H9 (cell line): ENCODE measurements at regions not wholly inside any gene's neighbourhood (a gene's known extent, or its start where the extent isn't known, plus 50 kb on each side); places are given as distances from the start of the nearest gene placed in this dataset.

Source experiments
- DNase-seq: peaks from one replicate; pipeline ENCODE4 v3.0.0-alpha.2; 2017
- H2AFZ ChIP-seq: one replicate; pipeline ENCODE4 v1.6.1; 2013; ENCODE audit warnings: mild to moderate bottlenecking, low read length, control low read depth, moderate library complexity
- H2AK5ac ChIP-seq: 2 replicates; pipeline ENCODE4 v1.6.1; 2013; ENCODE audit warnings: low read length, control low read depth, mixed read lengths; ENCODE audit not compliant: insufficient read length
- H2BK120ac ChIP-seq: one replicate; pipeline ENCODE4 v1.6.1; 2013; ENCODE audit warnings: low read depth, mild to moderate bottlenecking, low read length, control low read depth, inconsistent platforms; ENCODE audit not compliant: poor library complexity, severe bottlenecking
- H2BK12ac ChIP-seq: 2 replicates; pipeline ENCODE4 v1.6.1; 2013; ENCODE audit warnings: low read length, control low read depth, mixed read lengths, low read depth; ENCODE audit not compliant: insufficient read length
- H2BK15ac ChIP-seq: 2 replicates; pipeline ENCODE4 v1.6.1; 2013; ENCODE audit warnings: low read depth, low read length, control low read depth
- H2BK20ac ChIP-seq: one replicate; pipeline ENCODE4 v1.6.1; 2013; ENCODE audit warnings: low read depth, mild to moderate bottlenecking, low read length, control low read depth, inconsistent platforms; ENCODE audit not compliant: poor library complexity, severe bottlenecking
- H2BK5ac ChIP-seq: 2 replicates; pipeline ENCODE4 v1.6.1; 2013; ENCODE audit warnings: low read length, control low read depth, mixed read lengths; ENCODE audit not compliant: insufficient read length
- H3K14ac ChIP-seq: 2 replicates; pipeline ENCODE4 v1.6.1; 2013; ENCODE audit warnings: low read length, control low read depth; ENCODE audit not compliant: insufficient read depth
- H3K18ac ChIP-seq: 2 replicates; pipeline ENCODE4 v1.6.1; 2013; ENCODE audit warnings: low read depth, mild to moderate bottlenecking, mixed read lengths, low read length, control low read depth; ENCODE audit not compliant: insufficient read length
- H3K23ac ChIP-seq: 2 replicates; pipeline ENCODE4 v1.6.1; 2013; ENCODE audit warnings: low read length, control low read depth, mixed read lengths, low read depth; ENCODE audit not compliant: insufficient read length
- H3K23me2 ChIP-seq: 2 replicates; pipeline ENCODE4 v1.6.1; 2013; ENCODE audit warnings: low read depth, mild to moderate bottlenecking, mixed read lengths, low read length, control low read depth; ENCODE audit not compliant: insufficient read length, poor library complexity, severe bottlenecking
- H3K27ac ChIP-seq: 2 replicates; pipeline ENCODE4 v1.5.1; 2013; ENCODE audit warnings: low read length, control low read depth, mixed read lengths, low read depth; ENCODE audit not compliant: insufficient read length
- H3K27me3 ChIP-seq: 2 replicates; pipeline ENCODE4 v1.6.1; 2013; ENCODE audit warnings: low read length, control low read depth, inconsistent platforms; ENCODE audit not compliant: insufficient read depth
- H3K4ac ChIP-seq: 2 replicates; pipeline ENCODE4 v1.6.1; 2013; ENCODE audit warnings: low read depth, mild to moderate bottlenecking, control low read depth, inconsistent platforms, low read length, moderate library complexity
- H3K4me1 ChIP-seq: 2 replicates; pipeline ENCODE4 v1.6.1; 2013; ENCODE audit warnings: low read length, control low read depth, inconsistent platforms; ENCODE audit not compliant: insufficient read depth
- H3K4me2 ChIP-seq: 2 replicates; pipeline ENCODE4 v1.6.1; 2013; ENCODE audit warnings: low read length, control low read depth, mixed read lengths; ENCODE audit not compliant: insufficient read length, insufficient read depth
- H3K56ac ChIP-seq: 2 replicates; pipeline ENCODE4 v1.6.1; 2013; ENCODE audit warnings: low read depth, mild to moderate bottlenecking, mixed read lengths, low read length, control low read depth; ENCODE audit not compliant: insufficient read length
- H3K79me1 ChIP-seq: 2 replicates; pipeline ENCODE4 v1.6.1; 2013; ENCODE audit warnings: low read depth, mild to moderate bottlenecking, moderate library complexity, low read length, control low read depth, inconsistent platforms; ENCODE audit not compliant: insufficient read depth, poor library complexity, severe bottlenecking
- H3K79me2 ChIP-seq: 2 replicates; pipeline ENCODE4 v1.6.1; 2013; ENCODE audit warnings: low read length, control low read depth, inconsistent platforms; ENCODE audit not compliant: insufficient read depth
- H3K9ac ChIP-seq: 2 replicates; pipeline ENCODE4 v1.6.1; 2013; ENCODE audit warnings: low read length, control low read depth, mixed read lengths; ENCODE audit not compliant: insufficient read length; ENCODE audit errors: extremely low read depth
- H3K9me3 ChIP-seq: one replicate; pipeline ENCODE4 v1.6.1; 2013; ENCODE audit warnings: low read depth, low read length, inconsistent platforms; ENCODE audit not compliant: control insufficient read depth
- H3T11ph ChIP-seq: one replicate; pipeline ENCODE4 v1.6.1; 2013; ENCODE audit warnings: mild to moderate bottlenecking, low read length, control low read depth, inconsistent platforms
- H4K20me1 ChIP-seq: one replicate; pipeline ENCODE4 v1.6.1; 2013; ENCODE audit not compliant: control insufficient read depth, insufficient read length, insufficient read depth
- H4K5ac ChIP-seq: 2 replicates; pipeline ENCODE4 v1.6.1; 2013; ENCODE audit warnings: low read depth, mild to moderate bottlenecking, mixed read lengths, low read length, control low read depth; ENCODE audit not compliant: insufficient read length
- H4K8ac ChIP-seq: replicated peaks from 2 replicates; pipeline ENCODE4 v1.6.1; 2013; ENCODE audit warnings: low read length, control low read depth, mixed read lengths, low read depth; ENCODE audit not compliant: insufficient read length
- H4K91ac ChIP-seq: 2 replicates; pipeline ENCODE4 v1.6.1; 2013; ENCODE audit warnings: low read depth, mild to moderate bottlenecking, moderate library complexity, mixed read lengths, low read length, control low read depth; ENCODE audit not compliant: insufficient read length
- H3K27ac Mint-ChIP-seq, 3 experiments: 2 replicates in 2 of 3; 3 replicates in 1 of 3; pipeline ENCODE4 v1.8.0; 2020 to 2021; ENCODE audit warnings: mixed read lengths in 3 of 3, mild to moderate bottlenecking in 1 of 3, moderate library complexity in 1 of 3
- H3K27me3 Mint-ChIP-seq: 2 replicates; pipeline ENCODE4 v1.8.0; 2021; ENCODE audit warnings: low read depth, mild to moderate bottlenecking, moderate library complexity, mixed read lengths
- H3K36me3 Mint-ChIP-seq, 3 experiments: 2 replicates in 2 of 3; 3 replicates in 1 of 3; pipeline ENCODE4 v1.8.0; 2020 to 2021; ENCODE audit warnings: low read depth in 3 of 3, mixed read lengths in 3 of 3; ENCODE audit not compliant: insufficient read depth in 1 of 3
- H3K4me1 Mint-ChIP-seq, 2 experiments: 2 replicates each; pipeline ENCODE4 v1.8.0; 2020; ENCODE audit warnings: mixed read lengths in 2 of 2
- H3K4me3 Mint-ChIP-seq, 2 experiments: 2 replicates in 1 of 2; 3 replicates in 1 of 2; pipeline ENCODE4 v1.8.0; 2020 to 2021; ENCODE audit warnings: mild to moderate bottlenecking in 2 of 2, mixed read lengths in 2 of 2, moderate library complexity in 1 of 2
- H3K9me3 Mint-ChIP-seq, 2 experiments: 2 replicates in 1 of 2; 3 replicates in 1 of 2; pipeline ENCODE4 v1.8.0; 2020; ENCODE audit warnings: mild to moderate bottlenecking in 2 of 2, mixed read lengths in 2 of 2, moderate library complexity in 1 of 2
- CTCF ChIP-seq: fragments of 200-600 bp; sonication (generic); conservative IDR thresholded peaks from 3 replicates; pipeline ENCODE4 v1.8.0; 2021; ENCODE audit warnings: antibody characterized with exemption, mild to moderate bottlenecking
- WGBS: extraction: QIAGEN DNeasy Blood & Tissue Kit; methylation state at CpG from one replicate; pipeline ENCODE4 v1.1.7; 2013; ENCODE audit warnings: missing lambda C conversion rate, low lambda C conversion rate, mixed read lengths; ENCODE audit not compliant: insufficient read length; ENCODE audit errors: extremely low coverage; 5-methylcytosine and 5-hydroxymethylcytosine counted together

- Histone ChIP-seq H3K4me2 (no peak overlapping the region), H3K79me1 (no peaks in the 10 kb centered on the region), H3K4ac (no peak overlapping the region), H4K5ac (no peak overlapping the region), H2AFZ (no peak overlapping the region), H3K79me2 (no peaks in the 10 kb centered on the region), H3K14ac (no peak overlapping the region; the same call in 1 of the 2 replicates), H4K8ac (no peak overlapping the region), H3K9me3 (no peaks in the 10 kb centered on the region), H3T11ph (no peak overlapping the region), H3K9ac (no peak overlapping the region), H3K23me2 (no peaks in the 10 kb centered on the region), H2BK120ac (no peak overlapping the region), H2BK15ac (no peak overlapping the region), H3K27ac (no peak overlapping the region), H4K91ac (no peak overlapping the region), H3K56ac (no peak overlapping the region), H3K27me3 (no peaks in the 10 kb centered on the region), H2BK12ac (no peak overlapping the region), H2AK5ac (no peak overlapping the region), H3K23ac (no peak overlapping the region), H3K18ac (no peak overlapping the region), H3K4me1 (no peaks in the 10 kb centered on the region), H2BK5ac (no peak overlapping the region), H2BK20ac (no peak overlapping the region), H4K20me1 (no peaks in the 10 kb centered on the region)
- DNase-seq = peak; percentile 17
- Mint-ChIP-seq H3K27me3 (no peaks in the 10 kb centered on the region), H3K36me3 (no peaks in the 10 kb centered on the region), H3K9me3 (no peaks in the 10 kb centered on the region), H3K4me1 (peaks cover 12 to 14% of the 10 kb centered on the region in 2 experiments), H3K27ac (no peak overlapping the region), H3K4me3 (no peak overlapping the region)
- WGBS = no CpG with 5 or more reads among the region's 8 CpGs
- no peak for TF ChIP-seq CTCF
Observed at GRCh38 chr1:30331415-30332065, 391.8 kb downstream of the MATN1 start.
